GM21737 (cell line): ENCODE measurements at regions not wholly inside any gene's neighbourhood (a gene's known extent, or its start where the extent isn't known, plus 50 kb on each side); places are given as distances from the start of the nearest gene placed in this dataset.
"Not testable (repeated sequence)": the region's sequence is repeated elsewhere in the genome, so short reads cannot be mapped to it uniquely, and the experiment has no call there.

Source experiments
- ATAC-seq: cut with Tn5 transposase; IDR thresholded peaks from one replicate; pipeline ENCODE4 v1.9.1; 2021; ENCODE audit warnings: mild to moderate bottlenecking, moderate library complexity; ENCODE audit not compliant: unreplicated experiment

DNA sequence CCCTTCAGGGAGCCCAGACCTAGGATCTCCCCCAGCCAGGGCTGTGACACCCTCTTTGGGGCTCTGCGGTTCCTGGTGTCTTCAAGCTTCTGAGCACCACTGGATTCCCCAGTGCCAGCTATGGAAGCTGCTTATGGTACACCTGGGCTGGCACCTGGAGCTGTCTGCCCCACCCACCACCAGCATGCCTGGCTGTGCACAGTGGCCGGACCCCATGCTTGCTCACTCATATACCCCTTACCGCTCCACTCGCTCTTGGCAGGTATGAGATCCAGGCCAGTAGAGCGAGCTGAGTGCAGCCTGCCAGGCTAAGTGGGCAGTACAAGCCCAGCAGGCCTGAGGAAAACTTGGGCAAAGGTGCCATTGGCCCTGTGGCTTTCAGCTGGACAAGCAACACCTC lies 114.0 kb downstream of the DACT1 start:
- no peak for ATAC-seq

DNA sequence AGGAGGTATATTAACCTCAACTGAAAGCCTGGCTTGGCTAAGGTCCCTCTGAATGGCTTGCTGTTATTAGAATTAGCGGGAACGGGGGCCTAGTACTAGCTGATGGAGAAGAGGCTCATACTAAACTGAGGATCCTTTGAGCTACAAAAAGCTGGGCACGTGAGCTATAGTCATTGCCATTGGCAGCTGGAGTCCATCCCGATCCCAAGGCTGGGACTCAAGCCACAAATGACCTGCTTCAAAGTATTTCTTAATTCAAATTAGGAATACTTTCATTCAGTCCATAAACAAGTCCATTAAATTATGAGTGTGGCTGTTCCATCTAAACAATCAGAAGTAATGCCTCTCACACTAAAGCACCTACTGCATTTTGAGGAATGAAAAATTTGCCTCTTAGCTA lies 114.5 kb downstream of the DACT1 start:
- ATAC-seq, result no peak

- ATAC-seq, result no peak
Observed at GRCh38 chr14:58752771-58753201, 115.0 kb downstream of the DACT1 start.

- no peak for ATAC-seq
Observed at GRCh38 chr14:58755031-58755925, 117.5 kb downstream of the DACT1 start.

GRCh38 chr14:58760121-58760520 lies 122.4 kb downstream of the DACT1 start:
- ATAC-seq, result no peak

GRCh38 chr14:58762629-58763028 lies 124.9 kb downstream of the DACT1 start:
- ATAC-seq, result no peak

DNA sequence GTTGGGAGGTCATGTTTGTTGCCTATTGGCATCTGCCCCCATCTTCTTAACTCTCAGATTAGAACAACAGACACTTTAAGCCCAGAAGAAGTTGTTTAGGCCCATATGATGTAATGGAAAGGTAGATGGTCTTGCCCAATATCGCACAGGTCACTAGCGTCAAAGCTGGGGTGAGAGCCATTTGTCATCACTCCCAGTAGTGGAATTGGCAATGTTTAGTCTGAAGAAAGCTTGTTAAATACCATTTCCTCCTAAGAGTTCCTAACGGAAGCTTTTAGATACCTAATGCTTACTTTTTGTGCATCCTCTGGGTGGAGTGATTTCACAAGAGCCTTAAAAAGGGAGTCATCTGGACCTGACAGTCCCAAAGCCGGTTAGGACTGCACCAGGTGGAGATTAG lies 125.4 kb downstream of the DACT1 start:
- ATAC-seq, result no peak

- ATAC-seq, result no peak
Observed at GRCh38 chr14:58765418-58765831, 127.7 kb downstream of the DACT1 start.

- ATAC-seq, result no peak
Observed at GRCh38 chr14:58765843-58766242, 128.1 kb downstream of the DACT1 start.

DNA sequence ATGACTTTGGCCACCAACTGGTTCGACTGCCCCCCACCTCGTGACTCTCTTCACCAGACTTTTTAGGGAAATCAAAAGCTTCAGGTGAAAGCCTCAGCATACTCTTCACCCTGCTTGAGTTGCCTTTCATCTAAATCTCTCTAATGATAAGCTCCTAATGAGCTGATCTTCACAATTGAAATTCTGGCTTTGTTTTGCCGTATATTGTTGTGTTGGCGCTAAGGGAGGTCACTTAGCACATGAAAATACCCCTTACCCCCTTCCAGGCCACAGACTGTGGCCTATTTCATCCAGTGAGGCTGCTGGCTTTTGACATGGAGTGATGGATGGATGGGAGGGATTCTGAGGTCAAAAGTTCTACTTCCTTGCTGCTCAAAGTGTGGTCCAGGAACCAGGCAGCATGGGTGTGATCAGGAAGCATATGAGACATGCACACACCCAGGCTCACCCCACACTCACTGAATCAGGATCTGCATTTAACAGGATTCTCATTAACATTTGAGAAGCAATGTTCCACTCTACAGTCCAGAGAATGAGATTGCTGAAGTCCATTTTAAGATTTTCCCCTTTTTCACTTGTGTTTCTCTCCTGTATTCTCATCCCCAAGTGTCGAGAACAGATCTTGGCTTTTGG lies 131.4 kb downstream of the DACT1 start:
- no peak for ATAC-seq

DNA sequence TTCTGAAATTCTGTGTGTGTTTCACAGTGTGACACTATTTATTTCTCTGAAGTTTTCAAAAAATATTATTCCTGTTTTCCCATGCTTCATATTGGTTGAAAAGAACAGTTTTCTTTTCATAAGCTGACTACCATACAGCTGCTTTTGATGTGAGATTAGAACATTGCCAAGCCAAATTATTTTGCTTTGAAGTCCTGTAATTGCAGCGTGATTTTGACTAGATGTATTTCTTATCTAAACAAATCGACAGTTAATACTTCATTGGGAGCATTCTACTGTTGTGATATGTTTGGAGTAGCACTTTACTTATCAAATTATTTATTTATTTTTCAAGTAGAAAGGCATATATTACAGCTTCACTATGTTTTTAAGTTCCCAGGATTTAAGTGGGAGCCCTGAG lies 132.0 kb downstream of the DACT1 start:
- no peak for ATAC-seq

DNA sequence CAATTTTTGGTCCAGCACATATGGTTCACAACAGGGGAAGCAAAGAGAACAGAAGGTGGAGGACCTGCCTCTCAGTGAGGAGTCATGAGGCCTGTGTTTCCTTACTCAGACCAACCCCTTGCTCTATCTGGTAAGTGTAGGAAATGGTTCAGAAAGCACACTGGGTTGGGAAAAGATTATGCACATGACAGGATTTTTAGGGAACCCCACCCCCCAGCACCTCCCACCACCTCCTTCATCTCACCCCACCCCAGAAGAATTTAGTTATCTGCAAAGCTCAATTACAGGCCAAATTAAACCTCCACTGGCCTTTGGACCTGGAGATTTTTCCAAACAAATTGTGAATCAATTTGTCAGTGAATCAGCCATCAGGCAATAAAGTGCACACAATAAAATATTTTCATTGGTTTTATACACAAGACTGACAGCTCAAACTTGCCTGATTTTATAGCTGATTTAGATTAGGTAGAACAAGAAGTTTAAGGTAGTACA lies 132.8 kb downstream of the DACT1 start:
- ATAC-seq, result no peak

DNA sequence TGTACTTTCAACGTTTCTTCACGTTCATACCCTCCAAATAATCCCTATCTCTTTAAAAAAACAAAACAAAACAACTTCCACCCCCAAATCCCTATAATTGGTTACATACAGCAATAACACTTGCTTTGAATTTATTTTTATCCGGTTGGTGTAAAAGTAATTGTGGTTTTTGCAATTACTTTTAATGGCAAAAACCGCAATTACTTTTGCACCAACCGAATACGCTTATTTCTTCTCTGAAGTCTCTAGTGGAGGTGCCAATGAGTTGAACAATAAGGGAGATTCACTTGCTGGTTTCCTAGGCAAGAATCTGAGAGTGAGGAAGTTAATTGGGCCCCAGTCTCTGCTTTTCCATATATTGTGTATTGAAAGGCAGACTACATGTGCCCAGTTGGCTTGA lies 133.3 kb downstream of the DACT1 start:
- no peak for ATAC-seq

- ATAC-seq, result no peak
Observed at GRCh38 chr14:58772116-58772515, 134.4 kb downstream of the DACT1 start.

DNA sequence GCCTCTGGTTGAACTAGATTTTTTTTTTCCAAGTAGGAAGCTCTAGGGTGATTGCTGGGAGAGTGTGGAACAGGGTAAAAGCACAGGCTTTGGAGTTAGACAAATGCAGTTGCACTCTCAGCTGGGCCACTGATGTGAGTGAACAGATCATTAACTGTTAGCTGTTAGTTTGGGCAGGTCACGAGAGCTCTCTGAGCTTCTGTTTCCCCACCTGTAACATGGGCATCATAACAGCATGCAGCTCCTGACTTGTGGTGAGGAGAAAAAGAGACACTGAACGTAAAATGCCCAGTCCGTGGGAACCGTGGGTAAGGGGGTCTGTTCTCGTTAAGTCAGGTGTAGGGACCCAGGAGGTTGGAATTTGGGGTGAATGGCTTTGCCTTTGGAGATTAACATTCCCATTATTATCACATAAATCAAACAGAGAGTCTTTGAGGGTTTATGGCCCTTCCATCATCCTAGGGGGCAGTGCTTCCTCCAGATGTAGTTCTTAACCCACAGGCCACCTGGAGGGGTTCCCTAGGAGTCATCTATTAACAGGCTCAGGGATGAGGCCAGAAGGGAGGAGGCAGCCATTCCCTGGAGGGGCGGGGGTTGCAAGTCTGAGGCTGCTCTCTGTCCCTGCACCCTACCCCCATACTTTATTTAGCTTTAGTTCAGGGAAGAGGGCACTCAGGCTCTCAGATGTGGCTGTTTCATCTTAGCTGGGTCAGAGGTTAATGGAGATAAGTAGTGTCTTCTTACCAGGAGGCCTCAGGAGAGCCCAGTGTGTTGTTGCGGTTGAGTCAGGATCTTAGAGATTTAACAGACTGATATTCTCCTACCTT lies 135.2 kb downstream of the DACT1 start:
- ATAC-seq, result no peak

DNA sequence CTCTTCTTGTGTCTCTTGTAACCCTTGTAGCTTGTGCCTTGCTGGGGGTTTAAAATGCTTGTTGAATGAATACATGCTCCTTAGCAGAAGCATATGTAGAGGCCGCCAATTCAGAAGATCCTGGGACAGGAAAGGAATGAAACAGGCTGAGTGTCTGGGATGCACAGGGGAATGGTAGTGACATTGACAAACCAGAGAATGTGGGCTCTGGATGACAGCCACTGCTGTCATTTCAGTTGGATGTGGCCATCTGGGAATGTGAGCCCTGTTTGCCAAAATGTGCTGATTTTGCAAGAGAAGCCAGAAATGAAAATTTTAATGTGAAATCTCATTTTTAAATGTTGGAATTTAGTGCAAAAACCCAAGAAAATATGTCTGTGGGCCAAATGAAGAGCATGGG lies 136.8 kb downstream of the DACT1 start:
- ATAC-seq, result no peak

GRCh38 chr14:58775130-58775529 lies 137.4 kb downstream of the DACT1 start:
- ATAC-seq, result not testable (repeated sequence)

GRCh38 chr14:58776516-58776915 lies 138.8 kb downstream of the DACT1 start:
- ATAC-seq, result no peak

GRCh38 chr14:58777541-58777979 lies 139.8 kb downstream of the DACT1 start:
- ATAC-seq, result no peak

GRCh38 chr14:58778202-58778601 lies 140.4 kb downstream of the DACT1 start:
- no peak for ATAC-seq

GRCh38 chr14:58779376-58779775 lies 141.6 kb downstream of the DACT1 start:
- no peak for ATAC-seq
